Anterior cingulate cortex (tissue), 58 donors: ENCODE measurements at regions not wholly inside any gene's neighbourhood (a gene's known extent, or its start where the extent isn't known, plus 50 kb on each side); places are given as distances from the start of the nearest gene placed in this dataset.
"Not testable (repeated sequence)": the region's sequence is repeated elsewhere in the genome, so short reads cannot be mapped to it uniquely, and the experiment has no call there.

ENCODE experiments used
- DNase-seq, 58 donors: peaks; one replicate each; lab custom pipeline; 2025; lab: John Stamatoyannopoulos, UW

- DNase-seq, result no peak
Measured at GRCh38 chr1:29756085-29756484, 519.8 kb downstream of the PTPRU start.

DNA sequence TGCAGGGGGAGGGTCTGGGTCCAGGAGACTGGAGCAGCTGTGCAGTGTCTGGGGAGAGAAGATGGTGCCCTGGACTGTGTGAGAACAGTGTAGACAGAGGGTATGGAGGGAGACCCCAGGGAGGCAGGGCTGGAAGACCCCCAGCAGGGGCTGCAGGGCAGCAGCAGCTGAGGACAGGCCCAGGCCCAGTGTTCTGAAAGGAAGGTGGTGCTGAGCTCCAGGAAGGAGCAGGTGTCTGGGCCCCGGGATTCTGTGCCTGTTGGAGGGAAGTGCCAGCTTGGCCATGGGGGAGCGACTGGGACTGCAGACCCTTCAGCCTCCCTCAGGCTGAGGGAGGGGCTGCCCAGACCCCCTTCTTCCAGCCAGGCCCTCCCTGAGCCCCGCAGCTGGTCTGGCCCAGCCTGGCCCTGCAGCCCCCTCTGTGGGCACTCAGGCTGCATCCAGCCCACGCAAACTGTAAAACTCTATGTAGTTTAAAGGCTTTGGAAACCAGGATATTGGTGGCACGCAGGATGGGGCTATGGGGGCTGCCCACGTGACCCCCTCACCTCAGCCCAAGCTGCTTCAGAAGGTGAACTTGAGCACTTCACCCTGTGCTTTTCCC, 519.2 kb downstream of the PTPRU start:
- DNase-seq, result not testable (repeated sequence)

GRCh38 chr1:29754573-29755375, 518.5 kb downstream of the PTPRU start:
- DNase-seq, result peak in 5 of 58 donors; percentile 4 to 9 (median 5)

DNA sequence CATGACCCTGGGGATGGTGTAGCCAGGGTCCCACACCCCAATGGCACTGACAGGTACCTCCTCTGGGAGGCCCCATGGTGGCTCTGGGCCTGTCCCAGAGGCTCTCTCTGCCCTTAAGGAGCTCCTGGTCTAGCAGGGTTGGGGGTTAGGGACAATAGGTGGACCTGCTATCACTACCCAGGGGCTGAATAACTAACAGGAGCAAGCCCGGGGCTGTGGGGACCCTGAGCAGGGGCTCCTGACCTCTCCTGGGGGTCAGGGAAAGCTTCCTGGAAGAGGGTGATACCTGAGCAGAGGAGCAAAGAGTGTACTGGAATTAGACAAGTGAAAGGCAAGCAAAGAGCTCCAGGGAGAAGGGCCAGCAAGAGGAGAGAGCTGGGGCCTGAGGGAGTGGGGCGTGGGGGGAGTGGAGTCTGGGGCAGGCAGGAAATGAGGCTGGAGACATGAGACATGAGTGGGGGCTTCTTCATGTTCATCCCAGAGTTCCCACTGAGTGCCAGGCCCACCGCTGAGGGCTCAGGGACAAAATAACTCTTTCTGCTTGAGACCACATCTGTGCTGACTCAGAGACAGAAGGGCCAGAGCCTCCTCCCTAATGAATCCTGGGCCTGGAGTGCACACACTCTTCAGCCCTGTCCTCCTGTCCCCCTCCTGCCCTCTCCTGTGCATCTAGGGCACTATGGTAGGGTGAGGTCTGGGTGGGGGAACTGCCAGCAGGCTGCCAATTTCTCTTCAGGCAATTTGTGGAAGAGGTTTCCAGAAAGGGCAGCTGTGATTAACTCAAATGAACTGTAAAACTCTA, 517.6 kb downstream of the PTPRU start:
- DNase-seq, result no peak

- no peak for DNase-seq
Measured at GRCh38 chr1:29753244-29753643, 516.9 kb downstream of the PTPRU start.

DNA sequence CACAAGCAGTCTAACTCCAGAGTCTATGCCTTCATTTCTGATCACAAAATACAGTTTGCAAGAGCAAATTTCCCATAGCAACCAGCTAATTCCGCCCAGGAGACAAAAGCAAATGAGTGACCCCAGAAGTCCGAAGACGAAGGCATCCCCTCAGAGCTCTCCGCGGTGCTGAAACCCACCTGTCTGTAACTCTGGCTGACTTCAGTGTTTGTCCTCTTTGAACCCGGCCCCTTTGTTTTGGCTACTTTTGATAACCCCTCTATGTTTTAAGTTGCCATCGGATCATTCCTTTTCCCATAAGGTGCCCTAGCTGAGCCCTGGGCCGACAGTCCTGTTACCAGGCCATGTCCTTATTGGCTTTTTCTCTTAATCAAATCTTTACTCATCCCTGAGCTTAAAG, 515.8 kb downstream of the PTPRU start:
- DNase-seq, result no peak

GRCh38 chr1:29749024-29749945, 513.0 kb downstream of the PTPRU start:
- DNase-seq, result peak in 1 of 58 donors; percentile 8

DNA sequence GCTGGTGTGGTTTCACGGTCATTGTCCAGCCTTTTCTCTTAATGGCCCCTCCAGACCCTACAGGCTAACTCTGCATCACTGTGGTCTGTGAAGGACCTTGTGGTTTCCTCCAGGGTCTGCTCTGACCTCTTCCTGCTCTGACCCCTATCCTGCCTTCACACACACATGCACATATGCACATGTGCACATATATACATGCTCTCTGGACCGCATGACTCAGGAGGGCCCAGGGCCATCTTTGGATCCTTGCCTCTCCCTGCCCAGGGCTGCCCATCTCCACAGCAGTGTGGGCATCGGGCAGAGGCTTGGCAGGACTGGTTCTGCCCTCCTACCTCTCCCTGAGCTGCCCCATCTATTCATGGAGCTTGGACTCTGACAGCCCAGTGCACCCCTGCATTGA, 510.9 kb downstream of the PTPRU start:
- DNase-seq, result no peak

DNA sequence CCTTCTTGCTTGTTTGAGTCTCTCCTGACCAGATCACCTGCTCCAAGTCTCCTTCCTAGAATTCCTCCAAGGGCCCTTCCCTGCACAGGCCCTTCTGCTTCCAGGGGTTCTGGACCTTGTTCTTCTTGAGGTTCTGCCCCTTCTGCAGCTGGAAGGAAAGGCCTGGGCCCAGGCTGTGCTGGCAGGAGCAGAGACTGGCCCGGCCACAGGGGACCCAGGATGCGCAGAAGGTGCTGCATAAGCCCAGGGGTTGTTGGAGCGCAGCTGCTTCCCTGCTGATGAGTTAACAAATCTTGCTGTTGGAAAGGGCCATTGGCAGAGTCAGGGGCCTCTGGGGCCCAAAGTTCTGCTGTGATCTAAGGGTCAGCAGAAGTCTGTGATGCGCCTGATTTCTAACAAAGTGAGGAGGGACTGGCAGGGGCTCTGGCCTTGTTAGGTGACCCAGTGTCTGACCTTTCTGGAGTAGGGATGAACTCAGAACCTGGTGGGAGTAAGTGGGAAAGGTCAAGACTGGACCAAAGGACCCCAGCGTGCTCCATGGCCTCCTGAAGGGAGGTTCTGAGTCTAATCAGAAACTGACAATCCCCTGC, 509.8 kb downstream of the PTPRU start:
- no peak for DNase-seq

DNA sequence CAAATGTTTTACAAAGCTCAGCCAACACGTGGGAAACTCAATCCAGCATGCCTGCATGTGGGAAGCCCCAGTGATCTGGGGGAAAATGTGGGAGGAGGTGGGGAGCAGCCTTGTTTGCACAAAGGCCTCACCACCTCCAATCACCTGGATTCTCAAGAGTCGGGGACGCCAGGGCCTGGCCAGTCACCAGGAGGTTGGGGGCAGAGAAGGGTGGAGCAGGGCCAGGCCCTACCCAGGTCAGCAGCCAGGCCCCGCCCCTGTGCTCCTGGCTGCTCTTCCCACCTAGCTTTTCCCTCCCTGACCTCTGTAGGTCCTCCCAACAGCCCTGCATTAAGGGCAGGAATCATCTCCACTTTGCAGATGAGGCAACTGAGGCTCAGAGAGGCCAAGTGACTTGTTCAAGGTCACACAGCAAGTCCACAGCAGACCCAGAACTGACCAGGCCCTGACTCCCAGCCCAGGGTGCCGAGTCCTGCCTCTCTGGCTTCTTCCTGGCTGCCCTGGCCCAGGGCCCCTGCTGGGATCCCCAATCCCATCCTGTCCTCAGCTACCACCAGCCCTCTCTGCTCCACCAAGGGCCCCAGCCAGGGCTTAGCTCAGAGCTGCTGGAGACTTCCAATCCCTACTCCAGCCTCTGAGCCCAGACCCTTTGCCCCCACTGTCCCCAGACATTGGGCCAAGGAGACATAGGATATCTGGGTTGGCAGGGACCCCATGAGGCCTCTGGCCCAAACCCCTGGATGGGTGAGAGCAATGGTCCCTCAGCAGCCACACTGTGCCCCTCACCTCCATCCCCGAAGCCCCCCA, 508.6 kb downstream of the PTPRU start:
- DNase-seq, result no peak

DNA sequence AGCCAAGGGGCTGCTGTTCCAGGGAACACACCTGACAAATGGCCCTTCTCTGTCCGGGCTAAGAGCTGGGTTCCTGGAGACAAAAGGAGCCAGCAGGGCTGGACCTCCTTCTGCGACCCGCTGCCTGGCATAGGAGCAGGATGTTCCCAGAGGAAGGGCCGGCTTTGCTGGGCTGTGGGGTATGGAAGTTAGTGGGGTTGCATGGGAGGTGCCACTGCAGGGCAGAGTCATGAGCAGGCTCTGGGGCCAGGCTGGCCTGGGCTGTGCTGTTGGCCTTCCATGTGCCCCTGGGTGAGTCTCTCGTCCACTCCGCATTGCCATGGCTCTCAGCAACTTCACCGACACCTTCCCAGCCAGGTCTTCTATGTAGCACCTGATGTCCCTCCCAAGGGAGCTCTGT, 507.6 kb downstream of the PTPRU start:
- no peak for DNase-seq

- DNase-seq, result no peak
Measured at GRCh38 chr1:29743264-29743663, 506.9 kb downstream of the PTPRU start.

DNA sequence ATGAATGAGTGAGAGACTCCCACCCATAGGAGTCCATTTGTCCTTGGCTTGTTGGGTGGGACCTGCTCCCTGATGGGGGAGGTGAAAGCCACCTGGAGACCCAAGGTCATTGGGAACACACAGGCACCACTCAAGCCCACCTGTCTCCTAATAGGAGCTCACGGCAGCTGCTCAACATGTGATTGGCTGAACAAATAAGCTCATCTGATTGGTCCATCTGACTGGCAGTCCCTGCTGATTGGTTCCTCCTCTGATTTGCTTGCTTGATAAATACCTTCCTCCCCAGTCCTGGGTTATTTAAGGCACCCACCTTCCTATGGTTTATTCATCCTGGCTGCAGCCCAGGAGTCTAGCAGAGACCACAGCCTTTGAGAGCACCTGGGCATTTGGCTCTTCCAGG, 502.9 kb downstream of the PTPRU start:
- DNase-seq, result no peak

GRCh38 chr1:29736582-29737188, 500.4 kb downstream of the PTPRU start:
- peak in 1 of 58 donors; percentile 10 for DNase-seq

GRCh38 chr1:29732453-29732852, 496.1 kb downstream of the PTPRU start:
- DNase-seq, result no peak

GRCh38 chr1:29730623-29731022, 494.3 kb downstream of the PTPRU start:
- no peak for DNase-seq

DNA sequence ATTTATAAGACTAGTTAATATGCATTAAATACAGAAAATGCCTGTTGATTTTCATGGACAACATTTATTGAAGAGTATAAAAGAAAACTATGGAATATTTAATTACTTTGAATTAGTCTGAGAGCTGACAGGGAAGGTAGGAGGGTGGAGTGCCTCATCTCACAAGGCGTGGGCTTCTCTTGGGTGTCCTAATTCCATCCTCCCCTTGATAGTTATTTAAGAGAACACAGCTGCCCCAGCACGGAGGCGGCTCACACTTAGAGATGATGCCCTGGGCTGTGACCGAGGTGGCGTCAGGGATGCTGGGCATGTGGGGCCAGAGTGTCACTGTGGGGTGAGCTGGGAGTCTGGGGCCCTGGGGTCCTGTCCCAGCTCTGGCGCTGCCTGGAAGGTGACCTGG, 493.0 kb downstream of the PTPRU start:
- no peak for DNase-seq

DNA sequence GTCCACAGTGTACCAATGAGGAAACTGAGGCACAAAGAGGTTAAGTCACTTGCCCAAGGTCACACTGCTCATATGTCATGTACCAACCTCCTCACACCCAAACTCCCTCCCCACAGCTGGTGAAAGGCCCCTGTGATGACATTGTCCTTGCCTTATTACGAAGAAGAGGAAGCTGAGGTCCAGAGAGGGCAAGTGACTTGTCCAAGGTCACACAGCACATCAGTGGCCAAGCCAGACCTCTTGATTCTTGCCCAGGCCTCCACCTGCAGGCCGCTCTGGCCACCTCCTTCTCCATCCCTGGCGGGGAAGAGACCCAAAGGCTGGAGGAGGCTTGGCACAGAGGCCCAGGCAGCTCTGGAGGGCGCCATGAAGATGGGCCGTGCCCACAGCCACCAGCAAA, 492.4 kb downstream of the PTPRU start:
- no peak for DNase-seq

DNA sequence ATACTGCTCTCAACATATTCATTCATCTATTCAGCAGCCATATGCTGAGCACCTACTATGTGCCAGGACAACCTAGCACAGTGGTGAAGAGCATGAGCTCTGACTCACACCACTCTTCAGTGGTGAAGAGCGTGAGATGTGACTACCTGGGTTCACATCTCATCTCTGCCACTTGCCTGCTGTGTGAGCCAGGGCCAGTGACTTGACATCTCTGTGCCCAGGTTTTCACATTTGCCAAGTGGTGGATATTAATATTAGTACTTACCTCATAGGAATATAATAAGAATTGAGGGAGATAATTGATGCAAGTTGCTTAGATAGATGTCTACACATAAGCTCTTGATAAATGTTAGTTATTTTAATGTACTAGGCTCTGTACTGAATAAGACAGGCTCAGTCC, 488.9 kb downstream of the PTPRU start:
- DNase-seq, result no peak
